Keratinocyte (primary cell): ENCODE measurements at regions not wholly inside any gene's neighbourhood (a gene's known extent, or its start where the extent isn't known, plus 50 kb on each side); places are given as distances from the start of the nearest gene placed in this dataset.

ENCODE experiments used
- DNase-seq: peaks from one replicate; pipeline ENCODE4 v3.0.0-alpha.2; 2011; ENCODE audit warnings: low read depth, missing footprints, low spot score
- FAIRE-seq: peaks from 2 replicates; lab custom pipeline; 2011; peaks lifted over from hg19 to GRCh38; lab: Jason Lieb, UNC
- H2AFZ ChIP-seq: 2 replicates; pipeline ENCODE4 v1.6.0; 2012; ENCODE audit warnings: low read length, control low read depth, inconsistent platforms; ENCODE audit not compliant: control insufficient read depth
- H3K27ac ChIP-seq: 2 replicates; pipeline ENCODE4 v1.5.1; 2011; ENCODE audit warnings: low read length; ENCODE audit not compliant: control insufficient read depth, insufficient read depth
- H3K27me3 ChIP-seq: 3 replicates; pipeline ENCODE4 v1.6.0; 2011; ENCODE audit warnings: low read length; ENCODE audit not compliant: control insufficient read depth, insufficient read depth; ENCODE audit errors: extremely low read depth
- H3K36me3 ChIP-seq, 2 experiments: 2 replicates in 1 of 2; 3 replicates in 1 of 2; pipeline ENCODE4 v1.5.1; 2011; ENCODE audit warnings: low read length in 2 of 2, mild to moderate bottlenecking in 1 of 2; ENCODE audit not compliant: control insufficient read depth in 2 of 2, insufficient read depth in 2 of 2; ENCODE audit errors: extremely low read depth in 1 of 2
- H3K4me1 ChIP-seq: 3 replicates; pipeline ENCODE4 v1.5.1; 2011; ENCODE audit warnings: low read length; ENCODE audit not compliant: control insufficient read depth, insufficient read depth; ENCODE audit errors: extremely low read depth
- H3K4me2 ChIP-seq: 3 replicates; pipeline ENCODE4 v1.6.0; 2011; ENCODE audit warnings: low read depth, low read length; ENCODE audit not compliant: control insufficient read depth, insufficient read depth; ENCODE audit errors: extremely low read depth
- H3K4me3 ChIP-seq, 3 experiments: fragments of 200-600 bp in 1 of 3; sonication (generic) in 1 of 3; 2 replicates in 2 of 3; 3 replicates in 1 of 3; pipeline ENCODE4 v1.5.1; 2011 to 2016; ENCODE audit warnings: low read length in 3 of 3, mild to moderate bottlenecking in 3 of 3, control low read depth in 2 of 3, inconsistent platforms in 1 of 3, low read depth in 1 of 3, mixed read lengths in 1 of 3, mixed run types in 1 of 3, moderate library complexity in 1 of 3; ENCODE audit not compliant: control insufficient read depth in 2 of 3, insufficient read depth in 2 of 3; ENCODE audit errors: extremely low read depth in 1 of 3
- H3K79me2 ChIP-seq: 2 replicates; pipeline ENCODE4 v1.6.0; 2012; ENCODE audit warnings: low read length; ENCODE audit not compliant: control insufficient read depth, insufficient read depth
- H3K9ac ChIP-seq: 3 replicates; pipeline ENCODE4 v1.6.0; 2011; ENCODE audit warnings: low read length; ENCODE audit not compliant: control insufficient read depth, insufficient read depth; ENCODE audit errors: extremely low read depth
- H3K9me1 ChIP-seq: 3 replicates; pipeline ENCODE4 v1.6.0; 2011; ENCODE audit warnings: low read length; ENCODE audit not compliant: control insufficient read depth, insufficient read depth; ENCODE audit errors: extremely low read depth
- H3K9me3 ChIP-seq: 2 replicates; pipeline ENCODE4 v1.5.1; 2012; ENCODE audit warnings: low read depth, low read length; ENCODE audit not compliant: control insufficient read depth
- H4K20me1 ChIP-seq: 3 replicates; pipeline ENCODE4 v1.6.0; 2011; ENCODE audit warnings: low read length; ENCODE audit not compliant: control insufficient read depth, insufficient read depth; ENCODE audit errors: extremely low read depth
- CTCF ChIP-seq, 3 experiments: IDR thresholded peaks in 1 of 3; conservative IDR thresholded peaks in 1 of 3; optimal IDR thresholded peaks in 1 of 3; 2 replicates in 2 of 3; 3 replicates in 1 of 3; pipeline versions ENCODE3 to v1.5.1; 2011; ENCODE audit warnings: low read length in 3 of 3, mild to moderate bottlenecking in 3 of 3, moderate library complexity in 2 of 3, control low read depth in 1 of 3, inconsistent platforms in 1 of 3; ENCODE audit not compliant: insufficient read depth in 2 of 3; ENCODE audit errors: extremely low read depth in 1 of 3
- EZH2 ChIP-seq: IDR thresholded peaks from one replicate; pipeline ENCODE4 v1.6.1; 2012; ENCODE audit warnings: inconsistent platforms, mild to moderate bottlenecking, low read length, moderate library complexity
- dilution Hi-C: fragments of 300-500 bp; cut with MboI; formaldehyde crosslinking; loops from one replicate; pipeline ENCODE4 v1.7.0; 2020; ENCODE audit warnings: low sequenced_read_pairs; ENCODE audit not compliant: extremely low pct_ligation_motif_present

DNA sequence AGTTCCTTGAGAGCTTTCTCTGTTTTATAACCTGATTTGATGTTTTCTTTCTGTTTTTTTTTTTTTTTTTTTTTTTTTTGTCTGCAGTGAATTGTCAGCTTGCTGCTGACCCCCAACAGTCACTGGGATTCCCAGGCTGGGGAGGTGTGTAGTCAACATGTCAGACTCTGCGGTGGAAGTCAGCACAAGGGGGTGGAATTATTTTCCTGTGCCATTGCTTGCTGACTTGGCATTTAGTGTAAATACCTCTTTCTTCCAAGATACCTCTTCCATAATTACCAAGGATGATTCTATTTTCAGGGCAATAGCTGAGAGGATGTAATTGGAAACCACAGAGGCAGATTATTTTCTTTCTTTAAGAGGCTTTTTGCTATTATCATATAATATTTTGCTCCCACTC is 266.3 kb downstream of the CCDC85A start:
- Histone ChIP-seq H2AFZ (no peak overlapping the region), H3K4me3 (no peak overlapping the region), H3K4me2 (no peak overlapping the region), H3K79me2 (no peaks in the 10 kb centered on the region), H3K27ac (no peak overlapping the region), H3K4me1 (peaks cover 12% of the 10 kb centered on the region), H3K9me1 (no peaks in the 10 kb centered on the region), H4K20me1 (no peaks in the 10 kb centered on the region), H3K9ac (no peak overlapping the region), H3K9me3 (no peaks in the 10 kb centered on the region), H3K27me3 (no peaks in the 10 kb centered on the region), H3K36me3 (no peaks in the 10 kb centered on the region)
- dilution Hi-C loops = no loop called here
- TF ChIP-seq CTCF (optimal IDR thresholded peaks at IDR 0.05 in 1 of 3, IDR thresholded peaks at IDR 0.05 in 1 of 3, conservative IDR thresholded peaks at IDR 0.05 in 1 of 3; ENCODE audit: extremely low read depth in 1 of 3, insufficient read depth in 2 of 3, low read length in 3 of 3) = no peak
- TF ChIP-seq EZH2 = no peak
- DNase-seq (no peak), FAIRE-seq (no peak)

DNA sequence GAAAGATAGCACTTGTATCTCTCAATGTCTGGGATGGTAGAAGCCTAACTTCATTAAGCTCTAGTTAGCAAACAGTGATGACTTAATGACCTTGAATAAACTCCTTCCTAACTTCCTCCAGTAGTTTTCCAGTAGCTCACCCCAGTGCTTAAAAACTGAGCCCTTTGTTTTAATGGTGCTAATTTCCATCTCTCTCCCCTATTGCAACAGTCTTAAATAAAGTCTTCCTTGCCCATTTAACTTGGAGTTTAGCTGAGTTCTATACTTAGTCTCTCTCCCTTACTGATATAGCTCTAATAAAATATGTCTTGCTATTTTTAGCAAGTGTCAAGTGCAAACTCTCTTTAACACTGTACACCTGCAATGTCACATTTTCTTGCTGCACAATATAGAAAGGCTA is 267.0 kb downstream of the CCDC85A start:
- no peak overlapping the region for H2AFZ ChIP-seq
- H3K9ac ChIP-seq = no peak overlapping the region
- H3K4me3 ChIP-seq = no peak overlapping the region
- no peak for DNase-seq
- dilution Hi-C loops = no loop called here
- no peaks in the 10 kb centered on the region for H3K27me3 ChIP-seq
- H3K9me3 ChIP-seq = no peaks in the 10 kb centered on the region
- peaks cover 12% of the 10 kb centered on the region for H3K4me1 ChIP-seq
- TF ChIP-seq CTCF (optimal IDR thresholded peaks at IDR 0.05 in 1 of 3, IDR thresholded peaks at IDR 0.05 in 1 of 3, conservative IDR thresholded peaks at IDR 0.05 in 1 of 3; ENCODE audit: extremely low read depth in 1 of 3, insufficient read depth in 2 of 3, low read length in 3 of 3) = no peak
- no peak for TF ChIP-seq EZH2
- no peaks in the 10 kb centered on the region for H3K9me1 ChIP-seq
- no peak overlapping the region for H3K4me2 ChIP-seq
- H3K27ac ChIP-seq = no peak overlapping the region
- FAIRE-seq = no peak
- no peaks in the 10 kb centered on the region for H3K79me2 ChIP-seq
- H4K20me1 ChIP-seq = no peaks in the 10 kb centered on the region
- H3K36me3 ChIP-seq = no peaks in the 10 kb centered on the region
